Motor neuron (in vitro differentiated cells): ENCODE measurements at regions not wholly inside any gene's neighbourhood (a gene's known extent, or its start where the extent isn't known, plus 50 kb on each side); places are given as distances from the start of the nearest gene placed in this dataset.
A peak's percentile ranks its signal among the peaks of the same experiment; 100 is the strongest.

Experiments used
- ATAC-seq, 8 experiments: fragments of 200-7000 bp; cut with Tn5 transposase; replicated peaks in 6 of 8; 2 replicates each; pipeline ENCODE4 v1.8.0; 2021; ENCODE audit warnings: mild to moderate bottlenecking in 8 of 8, moderate library complexity in 8 of 8
- H3K27ac ChIP-seq, 2 donors: fragments of 250-450 bp; sonication (Bioruptor Pico); 2 replicates each; pipeline ENCODE4 v1.9.0; 2021; ENCODE audit warnings: antibody characterized with exemption in 2 of 2, mild to moderate bottlenecking in 2 of 2, moderate library complexity in 1 of 2
- H3K4me1 ChIP-seq, 2 donors: fragments of 250-450 bp; sonication (Bioruptor Pico); replicated peaks in 1 of 2; 2 replicates each; pipeline ENCODE4 v1.6.1; 2021; ENCODE audit warnings: antibody characterized with exemption in 2 of 2, mild to moderate bottlenecking in 2 of 2, moderate library complexity in 1 of 2
- H3K4me3 ChIP-seq, 5 donors: fragments of 250-450 bp; sonication (Bioruptor Pico); 2 replicates each; pipeline ENCODE4 v1.9.0; 2021; ENCODE audit warnings: antibody characterized with exemption in 5 of 5, mild to moderate bottlenecking in 5 of 5, moderate library complexity in 4 of 5
- WGBS, 10 experiments: fragments of 450-650 bp; shearing (Covaris generic); methylation state at CpG; one replicate each; pipeline ENCODE4 v1.0.0; 2022; 5-methylcytosine and 5-hydroxymethylcytosine counted together
- in situ Hi-C, 9 experiments: fragments of 400-800 bp; cut with MboI; loops; one replicate each; pipeline ENCODE4 v1.15.0; 2021; ENCODE audit warnings: low sequenced_read_pairs in 9 of 9, low pct_unique_long_range_greater_than_20kb in 2 of 9; ENCODE audit not compliant: unreplicated experiment in 9 of 9

GRCh38 chr18:61963705-61964104, 70.9 kb upstream of the RNF152 start:
- H3K27ac ChIP-seq: no peak overlapping the region
- no peak for ATAC-seq
- 0 to 100% (median 75%) methylated on average over 1 of the region's 1 CpG; no CpG with 5 or more reads in 2 of the 10 experiments for WGBS, 10 experiments
- H3K4me3 ChIP-seq: no peak overlapping the region
- H3K4me1 ChIP-seq: no peaks in the 10 kb centered on the region
- in situ Hi-C loops: loop anchor here in 1 of 9 experiments (25.0 kb wide), 1 partner anchor 101 kb away; no protein-coding TSS in a partner anchor

- 70 to 100% (median 80%) methylated on average over 1 to 6 of the region's 13 CpGs; no CpG with 5 or more reads in 2 of the 10 experiments for whole genome bisulfite sequencing, 10 experiments
- in situ Hi-C loops: loop anchor here in 1 of 9 experiments (25.0 kb wide), 1 partner anchor 96 kb away; no protein-coding TSS in a partner anchor
- Histone ChIP-seq H3K4me1 (no peaks in the 10 kb centered on the region), H3K4me3 (no peak overlapping the region), H3K27ac (no peak overlapping the region)
- ATAC-seq: no peak
Observed at GRCh38 chr18:61957801-61958516, 65.2 kb upstream of the RNF152 start.

- H3K4me1 ChIP-seq: no peaks in the 10 kb centered on the region
- no peak overlapping the region for H3K4me3 ChIP-seq
- WGBS, 10 experiments: 68 to 100% (median 83%) methylated on average over 1 to 2 of the region's 2 CpGs; no CpG with 5 or more reads in 5 of the 10 experiments
- no peak for ATAC-seq
- in situ Hi-C loops: loop anchor here in 1 of 9 experiments (25.0 kb wide), 1 partner anchor 93 kb away; no protein-coding TSS in a partner anchor
- no peak overlapping the region for H3K27ac ChIP-seq
Observed at GRCh38 chr18:61955644-61956043, 62.8 kb upstream of the RNF152 start.

- Histone ChIP-seq H3K27ac (no peak overlapping the region), H3K4me3 (no peak overlapping the region), H3K4me1 (peaks cover 0 to 10% of the 10 kb centered on the region in 2 donors)
- in situ Hi-C loops: loop anchor here in 1 of 9 experiments (25.0 kb wide), 1 partner anchor 92 kb away; no protein-coding TSS in a partner anchor
- peak in 2 of 8 experiments; percentile 47 to 67 for ATAC-seq
- 17 to 94% (median 80%) methylated on average over 1 to 4 of the region's 5 CpGs; no CpG with 5 or more reads in 1 of the 10 experiments for WGBS, 10 experiments
Observed at GRCh38 chr18:61954096-61954746, 61.4 kb upstream of the RNF152 start.

GRCh38 chr18:61953641-61954040, 60.8 kb upstream of the RNF152 start:
- no peak for ATAC-seq

GRCh38 chr18:61953161-61953560, 60.4 kb upstream of the RNF152 start:
- no peak overlapping the region for H3K4me3 ChIP-seq
- 54 to 100% (median 94%) methylated on average over 1 to 5 of the region's 5 CpGs; no CpG with 5 or more reads in 3 of the 10 experiments for WGBS, 10 experiments
- in situ Hi-C loops: loop anchor here in 1 of 9 experiments (25.0 kb wide), 1 partner anchor 91 kb away; no protein-coding TSS in a partner anchor
- ATAC-seq: no peak
- H3K27ac ChIP-seq: no peak overlapping the region
- peaks cover 10 to 21% of the 10 kb centered on the region in 2 donors for H3K4me1 ChIP-seq

More at GRCh38 chr18:61953641-61954040, 60.8 kb upstream of the RNF152 start:
- Histone ChIP-seq H3K4me1 (peaks cover 5 to 16% of the 10 kb centered on the region in 2 donors), H3K4me3 (no peak overlapping the region), H3K27ac (no peak overlapping the region)
- in situ Hi-C loops: loop anchor here in 1 of 9 experiments (25.0 kb wide), 1 partner anchor 91 kb away; no protein-coding TSS in a partner anchor
- 73 to 100% (median 86%) methylated on average over 1 to 5 of the region's 5 CpGs; no CpG with 5 or more reads in 2 of the 10 experiments for WGBS, 10 experiments

GRCh38 chr18:61951396-61951795, 58.6 kb upstream of the RNF152 start:
- ATAC-seq: no peak
- Histone ChIP-seq H3K27ac (no peak overlapping the region), H3K4me3 (no peak overlapping the region), H3K4me1 (peaks cover 15 to 33% of the 10 kb centered on the region in 2 donors)
- in situ Hi-C loops: loop anchor here in 1 of 9 experiments (25.0 kb wide), 1 partner anchor 89 kb away; no protein-coding TSS in a partner anchor
- WGBS, 10 experiments: 88 to 100% (median 98%) methylated on average over 1 to 6 of the region's 6 CpGs; no CpG with 5 or more reads in 1 of the 10 experiments

GRCh38 chr18:61950371-61950770, 57.6 kb upstream of the RNF152 start:
- H3K4me1 ChIP-seq: peaks cover 15 to 36% of the 10 kb centered on the region in 2 donors
- H3K4me3 ChIP-seq: no peak overlapping the region
- in situ Hi-C loops: loop anchor here in 1 of 9 experiments (25.0 kb wide), 1 partner anchor 88 kb away; no protein-coding TSS in a partner anchor
- ATAC-seq: no peak
- 47 to 93% (median 69%) methylated on average over 1 to 3 of the region's 3 CpGs; no CpG with 5 or more reads in 3 of the 10 experiments for WGBS, 10 experiments
- no peak overlapping the region for H3K27ac ChIP-seq

GRCh38 chr18:61949946-61950345, 57.1 kb upstream of the RNF152 start:
- 0 to 100% (median 38%) methylated on average over 2 to 7 of the region's 10 CpGs; no CpG with 5 or more reads in 2 of the 10 experiments for WGBS, 10 experiments
- in situ Hi-C loops: loop anchor here in 1 of 9 experiments (25.0 kb wide), 1 partner anchor 88 kb away; no protein-coding TSS in a partner anchor
- peak in 6 of 8 experiments; percentile 13 to 76 (median 30) for ATAC-seq
- no peak overlapping the region for H3K27ac ChIP-seq
- H3K4me3 ChIP-seq: no peak overlapping the region
- H3K4me1 ChIP-seq: peaks cover 15 to 36% of the 10 kb centered on the region in 2 donors

GRCh38 chr18:61948846-61949438, 56.1 kb upstream of the RNF152 start:
- ATAC-seq: peak in 2 of 8 experiments; percentile 6 to 9
- in situ Hi-C loops: no loop called here
- Histone ChIP-seq H3K27ac (no peak overlapping the region), H3K4me3 (no peak overlapping the region), H3K4me1 (peaks cover 15 to 36% of the 10 kb centered on the region in 2 donors)
- WGBS, 10 experiments: 17 to 100% (median 48%) methylated on average over 1 to 5 of the region's 6 CpGs

GRCh38 chr18:61948281-61948741, 55.5 kb upstream of the RNF152 start:
- Histone ChIP-seq H3K27ac (peak overlapping the region in 1 of 2 donors; percentile 12), H3K4me3 (no peak overlapping the region), H3K4me1 (peaks cover 15 to 36% of the 10 kb centered on the region in 2 donors)
- peak in 5 of 8 experiments; percentile 47 to 61 (median 58) for ATAC-seq
- 0 to 67% (median 13%) methylated on average over 1 to 3 of the region's 4 CpGs; no CpG with 5 or more reads in 4 of the 10 experiments for WGBS, 10 experiments
- in situ Hi-C loops: no loop called here

- WGBS, 10 experiments: 20 to 77% (median 63%) methylated on average over 1 to 3 of the region's 3 CpGs; no CpG with 5 or more reads in 1 of the 10 experiments
- H3K4me1 ChIP-seq: peaks cover 15 to 36% of the 10 kb centered on the region in 2 donors
- H3K4me3 ChIP-seq: no peak overlapping the region
- ATAC-seq: no peak
- in situ Hi-C loops: no loop called here
- H3K27ac ChIP-seq: no peak overlapping the region
Observed at GRCh38 chr18:61946449-61946848, 53.6 kb upstream of the RNF152 start.
